ENCODE measurements at regions not wholly inside any gene's neighbourhood (a gene's known extent, or its start where the extent isn't known, plus 50 kb on each side); places are given as distances from the start of the nearest gene placed in this dataset.
A peak's percentile ranks its signal among the peaks of the same experiment; 100 is the strongest.
"Not testable (repeated sequence)": the region's sequence is repeated elsewhere in the genome, so short reads cannot be mapped to it uniquely, and the experiment has no call there.

DNA sequence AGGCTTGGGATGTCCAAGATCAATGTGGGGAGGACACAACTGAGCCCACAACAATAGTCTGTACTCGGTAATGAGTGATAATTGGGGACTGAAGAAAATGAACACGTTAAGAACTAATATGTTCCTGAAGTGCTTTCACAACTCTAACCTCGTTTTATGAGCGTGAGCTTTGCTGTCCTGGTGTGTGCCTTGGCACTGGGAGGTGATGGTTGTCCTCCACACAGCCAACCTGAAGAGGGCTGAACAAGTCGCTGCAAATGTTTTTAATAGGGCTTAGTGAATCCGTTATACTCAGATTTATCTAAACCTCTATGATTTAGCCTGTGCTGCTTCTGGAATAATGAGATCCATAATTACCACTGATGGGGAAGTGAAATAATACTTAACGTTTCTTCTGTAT, 76.5 kb upstream of the PZP start:
- H3K27me3 ChIP-seq (ENCODE audit: control insufficient read depth, insufficient read depth, low read length); H2BK20ac ChIP-seq (ENCODE audit: low read depth, low read length); dilution Hi-C loops (cut with HindIII; ENCODE audit: low sequenced_read_pairs, unreplicated experiment); H2AK5ac ChIP-seq (ENCODE audit: low read depth, low read length); H3K4me3 ChIP-seq (ENCODE audit: insufficient read depth, low read depth, low read length); H3K56ac ChIP-seq (ENCODE audit: extremely low read depth, insufficient read depth, low read length); BruUV-seq (replicated peaks); CTCF ChIA-PET; H2AK9ac ChIP-seq (replicated peaks; ENCODE audit: low read depth, low read length, poor library complexity); H2BK5ac ChIP-seq (ENCODE audit: low read depth, low read length, poor library complexity, severe bottlenecking); H3K9me3 ChIP-seq (ENCODE audit: control insufficient read depth, insufficient read depth, low read length); DNase-seq; H3K9me1 ChIP-seq (ENCODE audit: insufficient read depth, low read length); H3K4ac ChIP-seq (ENCODE audit: low read depth, low read length); H3K23ac ChIP-seq (ENCODE audit: low read depth, low read length); H2AFZ ChIP-seq (replicated peaks; ENCODE audit: low read length, poor library complexity); H3K14ac ChIP-seq (replicated peaks; ENCODE audit: low read depth, low read length); H4K91ac ChIP-seq (ENCODE audit: insufficient read depth, low read depth, low read length); H3K36me3 ChIP-seq (ENCODE audit: control insufficient read depth, insufficient read depth, low read length); POLR2A ChIA-PET (ENCODE audit: unreplicated experiment); H3K79me1 ChIP-seq (ENCODE audit: low read depth in 1 of 2, low read length in 2 of 2); H3K27ac ChIP-seq (ENCODE audit: insufficient read depth, low read length); ATAC-seq (ENCODE audit: low read depth); H4K20me1 ChIP-seq (ENCODE audit: insufficient read depth, low read length); in situ Hi-C loops (cut with MboI; ENCODE audit: low sequenced_read_pairs); H3K4me1 ChIP-seq (ENCODE audit: control insufficient read depth, insufficient read depth, low read length); H3K18ac ChIP-seq (ENCODE audit: low read depth, low read length); H2BK15ac ChIP-seq (ENCODE audit: low read depth, low read length); H4K5ac ChIP-seq (ENCODE audit: low read depth, low read length); H2BK120ac ChIP-seq (ENCODE audit: low read depth, low read length): not testable (repeated sequence)
- Histone ChIP-seq H4K8ac (ENCODE audit: low read depth in 2 of 2, low read length in 2 of 2) (0 out of 4 replicates have a peak overlapping the region, but pooled peaks of 1 of the 2 experiments have one; percentile 47), H3K4me2 (ENCODE audit: low read depth, low read length) (peak overlapping the region; percentile 49), H3K9ac (ENCODE audit: low read depth, low read length) (peak overlapping the region; percentile 79; the same call in 1 of the 2 replicates)
- intact Hi-C loops (cut with micrococcal nuclease): loop anchor here (5.0 kb wide), 1 partner anchor 263 kb away; no protein-coding TSS in a partner anchor
- WGBS, 2 experiments (ENCODE audit: extremely low coverage in 2 of 2, insufficient read length in 1 of 2): no CpG with 5 or more reads among the region's 7 CpGs

DNA sequence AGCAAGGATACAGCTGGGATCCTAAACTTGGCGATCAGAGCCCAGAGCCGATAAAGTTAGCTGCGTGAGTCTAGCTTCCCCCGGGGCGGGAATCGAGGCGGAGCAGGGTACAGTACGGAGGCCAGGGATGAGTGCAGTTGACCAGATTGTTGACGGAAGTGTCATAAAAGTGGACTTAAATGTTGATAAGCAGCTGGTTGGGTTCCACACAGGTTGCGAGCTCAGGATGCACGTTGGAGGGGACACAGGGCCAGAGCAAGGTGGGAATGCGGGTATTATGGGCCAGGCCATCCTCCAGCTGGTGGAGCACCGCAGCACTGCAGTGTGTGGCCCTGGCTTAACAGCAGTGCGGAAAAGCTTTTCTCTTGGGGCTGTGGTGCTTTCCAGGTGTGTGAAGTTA, 76.0 kb upstream of the PZP start:
- ATAC-seq (ENCODE audit: low read depth): peak; percentile 70
- peak overlapping the region; percentile 47; a peak in 2 of 4 replicates for H4K8ac ChIP-seq (ENCODE audit: low read depth in 2 of 2, low read length in 2 of 2)
- in situ Hi-C loops (cut with MboI; ENCODE audit: low sequenced_read_pairs); DNase-seq; BruUV-seq (replicated peaks); H3K4me1 ChIP-seq (ENCODE audit: control insufficient read depth, insufficient read depth, low read length); H3K36me3 ChIP-seq (ENCODE audit: control insufficient read depth, insufficient read depth, low read length); H4K5ac ChIP-seq (ENCODE audit: low read depth, low read length); H2AFZ ChIP-seq (replicated peaks; ENCODE audit: low read length, poor library complexity); H3K56ac ChIP-seq (ENCODE audit: extremely low read depth, insufficient read depth, low read length); H2AK9ac ChIP-seq (replicated peaks; ENCODE audit: low read depth, low read length, poor library complexity); H4K91ac ChIP-seq (ENCODE audit: insufficient read depth, low read depth, low read length); dilution Hi-C loops (cut with HindIII; ENCODE audit: low sequenced_read_pairs, unreplicated experiment); H3K18ac ChIP-seq (ENCODE audit: low read depth, low read length); H3K79me1 ChIP-seq (ENCODE audit: low read depth in 1 of 2, low read length in 2 of 2); H2BK15ac ChIP-seq (ENCODE audit: low read depth, low read length); CTCF ChIA-PET; H4K20me1 ChIP-seq (ENCODE audit: insufficient read depth, low read length); H2BK5ac ChIP-seq (ENCODE audit: low read depth, low read length, poor library complexity, severe bottlenecking); H3K23ac ChIP-seq (ENCODE audit: low read depth, low read length); H3K27me3 ChIP-seq (ENCODE audit: control insufficient read depth, insufficient read depth, low read length); H2BK120ac ChIP-seq (ENCODE audit: low read depth, low read length); H2BK20ac ChIP-seq (ENCODE audit: low read depth, low read length); H3K9me3 ChIP-seq (ENCODE audit: control insufficient read depth, insufficient read depth, low read length); POLR2A ChIA-PET (ENCODE audit: unreplicated experiment); H3K9me1 ChIP-seq (ENCODE audit: insufficient read depth, low read length): not testable (repeated sequence)
- WGBS, 2 experiments (ENCODE audit: extremely low coverage in 2 of 2, insufficient read length in 1 of 2): 0% methylated on average over 7 of the region's 14 CpGs; no CpG with 5 or more reads in 1 of the 2 experiments
- H3K27ac ChIP-seq (ENCODE audit: insufficient read depth, low read length): peak overlapping the region; percentile 73; the same call in 1 of the 2 replicates
- H3K4me3 ChIP-seq (ENCODE audit: insufficient read depth, low read depth, low read length): peak overlapping the region; percentile 93
- H3K14ac ChIP-seq (replicated peaks; ENCODE audit: low read depth, low read length): peak overlapping the region; percentile 41; the same call in 1 of the 2 replicates
- H3K9ac ChIP-seq (ENCODE audit: low read depth, low read length): peak overlapping the region; percentile 79
- peak overlapping the region; percentile 43 for H3K4ac ChIP-seq (ENCODE audit: low read depth, low read length)
- H3K4me2 ChIP-seq (ENCODE audit: low read depth, low read length): peak overlapping the region; percentile 49
- intact Hi-C loops (cut with micrococcal nuclease): loop anchor here (5.0 kb wide), 1 partner anchor 263 kb away; no protein-coding TSS in a partner anchor
- peak overlapping the region; percentile 67 for H2AK5ac ChIP-seq (ENCODE audit: low read depth, low read length)
